ENCODE measurements at regions not wholly inside any gene's neighbourhood (a gene's known extent, or its start where the extent isn't known, plus 50 kb on each side); places are given as distances from the start of the nearest gene placed in this dataset.

- Histone ChIP-seq H3K27me3 (ENCODE audit: control insufficient read depth, insufficient read depth, low read length) (no peaks in the 10 kb centered on the region), H3K9me3 (ENCODE audit: control insufficient read depth, low read depth, low read length) (no peaks in the 10 kb centered on the region), H3K4me1 (ENCODE audit: control insufficient read depth, insufficient read depth, low read length) (no peaks in the 10 kb centered on the region), H3K4me3 (ENCODE audit: low read length) (no peak overlapping the region), H3K27ac (ENCODE audit: low read length) (no peak overlapping the region), H3K36me3 (ENCODE audit: control insufficient read depth, insufficient read depth, low read length) (no peaks in the 10 kb centered on the region)
- no peak for DNase-seq
- 80% methylated on average over 1 of the region's 2 CpGs for WGBS (ENCODE audit: insufficient coverage, low lambda C conversion rate)
These were observed 123.7 kb upstream of the USP15 start for GRCh38 chr12:62136496-62136895.

- Histone ChIP-seq H3K27ac (ENCODE audit: low read length) (no peak overlapping the region), H3K4me3 (ENCODE audit: low read length) (no peak overlapping the region), H3K4me1 (ENCODE audit: control insufficient read depth, insufficient read depth, low read length) (no peaks in the 10 kb centered on the region), H3K27me3 (ENCODE audit: control insufficient read depth, insufficient read depth, low read length) (no peaks in the 10 kb centered on the region), H3K36me3 (ENCODE audit: control insufficient read depth, insufficient read depth, low read length) (no peaks in the 10 kb centered on the region), H3K9me3 (ENCODE audit: control insufficient read depth, low read depth, low read length) (no peaks in the 10 kb centered on the region)
- no peak for DNase-seq
- no CpG with 5 or more reads among the region's 2 CpGs for WGBS (ENCODE audit: insufficient coverage, low lambda C conversion rate)
These were observed 121.7 kb upstream of the USP15 start for GRCh38 chr12:62138527-62138926.

GRCh38 chr12:62146318-62146717 lies 113.9 kb upstream of the USP15 start:
- Histone ChIP-seq H3K4me3 (ENCODE audit: low read length) (no peak overlapping the region), H3K27me3 (ENCODE audit: control insufficient read depth, insufficient read depth, low read length) (no peaks in the 10 kb centered on the region), H3K9me3 (ENCODE audit: control insufficient read depth, low read depth, low read length) (no peaks in the 10 kb centered on the region), H3K4me1 (ENCODE audit: control insufficient read depth, insufficient read depth, low read length) (no peaks in the 10 kb centered on the region), H3K27ac (ENCODE audit: low read length) (no peak overlapping the region), H3K36me3 (ENCODE audit: control insufficient read depth, insufficient read depth, low read length) (no peaks in the 10 kb centered on the region)
- WGBS (ENCODE audit: insufficient coverage, low lambda C conversion rate), result no CpG with 5 or more reads among the region's 3 CpGs
- no peak for DNase-seq

GRCh38 chr12:62158013-62158412 lies 102.2 kb upstream of the USP15 start:
- DNase-seq, result no peak
- Histone ChIP-seq H3K4me3 (ENCODE audit: low read length) (no peak overlapping the region), H3K27me3 (ENCODE audit: control insufficient read depth, insufficient read depth, low read length) (no peaks in the 10 kb centered on the region), H3K4me1 (ENCODE audit: control insufficient read depth, insufficient read depth, low read length) (no peaks in the 10 kb centered on the region), H3K27ac (ENCODE audit: low read length) (no peak overlapping the region), H3K9me3 (ENCODE audit: control insufficient read depth, low read depth, low read length) (no peaks in the 10 kb centered on the region), H3K36me3 (ENCODE audit: control insufficient read depth, insufficient read depth, low read length) (no peaks in the 10 kb centered on the region)

- Histone ChIP-seq H3K4me3 (ENCODE audit: low read length) (no peak overlapping the region), H3K36me3 (ENCODE audit: control insufficient read depth, insufficient read depth, low read length) (no peaks in the 10 kb centered on the region), H3K27ac (ENCODE audit: low read length) (no peak overlapping the region), H3K27me3 (ENCODE audit: control insufficient read depth, insufficient read depth, low read length) (no peaks in the 10 kb centered on the region), H3K9me3 (ENCODE audit: control insufficient read depth, low read depth, low read length) (no peaks in the 10 kb centered on the region), H3K4me1 (ENCODE audit: control insufficient read depth, insufficient read depth, low read length) (no peaks in the 10 kb centered on the region)
- 80% methylated on average over 1 of the region's 5 CpGs for WGBS (ENCODE audit: insufficient coverage, low lambda C conversion rate)
- DNase-seq, result no peak
These were observed 101.5 kb upstream of the USP15 start for GRCh38 chr12:62158461-62159360.

GRCh38 chr12:62162214-62162613 lies 98.0 kb upstream of the USP15 start:
- no CpG with 5 or more reads among the region's 2 CpGs for WGBS (ENCODE audit: insufficient coverage, low lambda C conversion rate)
- Histone ChIP-seq H3K27ac (ENCODE audit: low read length) (no peak overlapping the region), H3K4me1 (ENCODE audit: control insufficient read depth, insufficient read depth, low read length) (no peaks in the 10 kb centered on the region), H3K9me3 (ENCODE audit: control insufficient read depth, low read depth, low read length) (no peaks in the 10 kb centered on the region), H3K36me3 (ENCODE audit: control insufficient read depth, insufficient read depth, low read length) (no peaks in the 10 kb centered on the region), H3K27me3 (ENCODE audit: control insufficient read depth, insufficient read depth, low read length) (no peaks in the 10 kb centered on the region), H3K4me3 (ENCODE audit: low read length) (no peak overlapping the region)
- no peak for DNase-seq

GRCh38 chr12:62163368-62163767 lies 96.8 kb upstream of the USP15 start:
- H3K27ac ChIP-seq (ENCODE audit: low read length), result no peak overlapping the region
- H3K9me3 ChIP-seq (ENCODE audit: control insufficient read depth, low read depth, low read length), result no peaks in the 10 kb centered on the region
- WGBS (ENCODE audit: insufficient coverage, low lambda C conversion rate), result 88% methylated on average over 1 of the region's 1 CpG
- no peaks in the 10 kb centered on the region for H3K36me3 ChIP-seq (ENCODE audit: control insufficient read depth, insufficient read depth, low read length)
- no peak for DNase-seq
- H3K4me1 ChIP-seq (ENCODE audit: control insufficient read depth, insufficient read depth, low read length), result no peaks in the 10 kb centered on the region
- no peaks in the 10 kb centered on the region for H3K27me3 ChIP-seq (ENCODE audit: control insufficient read depth, insufficient read depth, low read length)
- no peak overlapping the region for H3K4me3 ChIP-seq (ENCODE audit: low read length)

GRCh38 chr12:62164036-62164435 lies 96.2 kb upstream of the USP15 start:
- H3K9me3 ChIP-seq (ENCODE audit: control insufficient read depth, low read depth, low read length), result no peaks in the 10 kb centered on the region
- WGBS (ENCODE audit: insufficient coverage, low lambda C conversion rate), result 83% methylated on average over 2 of the region's 4 CpGs
- DNase-seq, result no peak
- no peaks in the 10 kb centered on the region for H3K27me3 ChIP-seq (ENCODE audit: control insufficient read depth, insufficient read depth, low read length)
- no peak overlapping the region for H3K27ac ChIP-seq (ENCODE audit: low read length)
- no peaks in the 10 kb centered on the region for H3K4me1 ChIP-seq (ENCODE audit: control insufficient read depth, insufficient read depth, low read length)
- no peak overlapping the region for H3K4me3 ChIP-seq (ENCODE audit: low read length)
- H3K36me3 ChIP-seq (ENCODE audit: control insufficient read depth, insufficient read depth, low read length), result no peaks in the 10 kb centered on the region

- no peaks in the 10 kb centered on the region for H3K36me3 ChIP-seq (ENCODE audit: control insufficient read depth, insufficient read depth, low read length)
- DNase-seq, result no peak
- no peaks in the 10 kb centered on the region for H3K4me1 ChIP-seq (ENCODE audit: control insufficient read depth, insufficient read depth, low read length)
- WGBS (ENCODE audit: insufficient coverage, low lambda C conversion rate), result no CpG with 5 or more reads among the region's 2 CpGs
- no peak overlapping the region for H3K27ac ChIP-seq (ENCODE audit: low read length)
- no peak overlapping the region for H3K4me3 ChIP-seq (ENCODE audit: low read length)
- H3K27me3 ChIP-seq (ENCODE audit: control insufficient read depth, insufficient read depth, low read length), result no peaks in the 10 kb centered on the region
- H3K9me3 ChIP-seq (ENCODE audit: control insufficient read depth, low read depth, low read length), result no peaks in the 10 kb centered on the region
These were observed 93.7 kb upstream of the USP15 start for GRCh38 chr12:62166525-62166924.

GRCh38 chr12:62168411-62168810 lies 91.8 kb upstream of the USP15 start:
- Histone ChIP-seq H3K9me3 (ENCODE audit: control insufficient read depth, low read depth, low read length) (no peaks in the 10 kb centered on the region), H3K36me3 (ENCODE audit: control insufficient read depth, insufficient read depth, low read length) (no peaks in the 10 kb centered on the region), H3K27me3 (ENCODE audit: control insufficient read depth, insufficient read depth, low read length) (no peaks in the 10 kb centered on the region), H3K4me1 (ENCODE audit: control insufficient read depth, insufficient read depth, low read length) (no peaks in the 10 kb centered on the region), H3K27ac (ENCODE audit: low read length) (no peak overlapping the region), H3K4me3 (ENCODE audit: low read length) (no peak overlapping the region)
- DNase-seq, result no peak
- no CpG with 5 or more reads among the region's 2 CpGs for WGBS (ENCODE audit: insufficient coverage, low lambda C conversion rate)

GRCh38 chr12:62170241-62170640 lies 90.0 kb upstream of the USP15 start:
- H3K27ac ChIP-seq (ENCODE audit: low read length), result no peak overlapping the region
- no peak overlapping the region for H3K4me3 ChIP-seq (ENCODE audit: low read length)
- H3K36me3 ChIP-seq (ENCODE audit: control insufficient read depth, insufficient read depth, low read length), result no peaks in the 10 kb centered on the region
- H3K9me3 ChIP-seq (ENCODE audit: control insufficient read depth, low read depth, low read length), result no peaks in the 10 kb centered on the region
- no peaks in the 10 kb centered on the region for H3K4me1 ChIP-seq (ENCODE audit: control insufficient read depth, insufficient read depth, low read length)
- no peak for DNase-seq
- no peaks in the 10 kb centered on the region for H3K27me3 ChIP-seq (ENCODE audit: control insufficient read depth, insufficient read depth, low read length)
- WGBS (ENCODE audit: insufficient coverage, low lambda C conversion rate), result no CpG with 5 or more reads among the region's 1 CpG
